ENCODE measurements at regions not wholly inside any gene's neighbourhood (a gene's known extent, or its start where the extent isn't known, plus 50 kb on each side); places are given as distances from the start of the nearest gene placed in this dataset.

GRCh38 chr13:85887406-85887805 is 88.2 kb upstream of the SLITRK6 start:
- FAIRE-seq (no peak), DNase-seq (ENCODE audit: low spot score) (no peak), ATAC-seq (no peak)
- H3K9ac ChIP-seq (ENCODE audit: insufficient read depth, low read depth, low read length), result no peak overlapping the region
- BruUV-seq (replicated peaks), result no TSS peak
- H3K4me1 ChIP-seq (ENCODE audit: insufficient read depth, low read length), result no peaks in the 10 kb centered on the region
- no peaks in the 10 kb centered on the region for H3K79me2 ChIP-seq (ENCODE audit: insufficient read depth, low read length)
- WGBS (ENCODE audit: low lambda C conversion rate), result 0% methylated on average over 1 of the region's 1 CpG
- CTCF ChIA-PET (ENCODE audit: low intra/inter-chr PET ratio, low total read pairs), result no interaction called here
- no peaks in the 10 kb centered on the region for H3K9me3 ChIP-seq (ENCODE audit: low read length)
- H4K20me1 ChIP-seq (ENCODE audit: insufficient read depth, low read length), result no peaks in the 10 kb centered on the region
- in situ Hi-C loops (cut with HindIII; ENCODE audit: extremely low pct_ligation_motif_present, low pct_unique_long_range_greater_than_20kb) (no loop called here), intact Hi-C loops (cut with micrococcal nuclease; ENCODE audit: unreplicated experiment) (no loop called here)
- H3K27me3 ChIP-seq (ENCODE audit: control insufficient read depth in 1 of 2, insufficient read depth in 2 of 2, low read length in 2 of 2), result no peaks in the 10 kb centered on the region
- POLR2A ChIA-PET, result no interaction called here
- no peak for TF ChIP-seq REPIN1 (CRISPR knock-in tag; IDR thresholded peaks at IDR 0.05; ENCODE audit: borderline replicate concordance, low read depth)
- no peak for TF ChIP-seq ZBTB1 (CRISPR knock-in tag; IDR thresholded peaks at IDR 0.05; ENCODE audit: borderline replicate concordance)
- TF ChIP-seq ZKSCAN8 (CRISPR knock-in tag; IDR thresholded peaks at IDR 0.05; ENCODE audit: borderline replicate concordance), result no peak
- no peak for TF ChIP-seq NFE2L2 (IDR thresholded peaks at IDR 0.05; ENCODE audit: low read length)
- no peak for TF ChIP-seq ZNF329 (CRISPR knock-in tag; IDR thresholded peaks at IDR 0.05; ENCODE audit: low read depth)
- TF ChIP-seq TBX2 (CRISPR knock-in tag; IDR thresholded peaks at IDR 0.05; ENCODE audit: borderline replicate concordance), result no peak
- no peak for TF ChIP-seq ZFP37 (CRISPR knock-in tag; IDR thresholded peaks at IDR 0.05; ENCODE audit: borderline replicate concordance)
- TF ChIP-seq KLF15 (CRISPR knock-in tag; IDR thresholded peaks at IDR 0.05; ENCODE audit: borderline replicate concordance), result no peak
- TF ChIP-seq ZNF577 (CRISPR knock-in tag; IDR thresholded peaks at IDR 0.05; ENCODE audit: borderline replicate concordance, low read depth), result no peak
- TF ChIP-seq THRA (CRISPR knock-in tag; IDR thresholded peaks at IDR 0.05; ENCODE audit: borderline replicate concordance), result no peak
- no peak for TF ChIP-seq SCMH1 (CRISPR knock-in tag; IDR thresholded peaks at IDR 0.05; ENCODE audit: borderline replicate concordance)
- TF ChIP-seq MLXIP (CRISPR knock-in tag; IDR thresholded peaks at IDR 0.05; ENCODE audit: borderline replicate concordance), result no peak
- TF ChIP-seq EED (CRISPR knock-in tag; IDR thresholded peaks at IDR 0.05), result no peak
- no peak for TF ChIP-seq MIXL1 (CRISPR knock-in tag; IDR thresholded peaks at IDR 0.05)
- no peak for TF ChIP-seq PREB (CRISPR knock-in tag; IDR thresholded peaks at IDR 0.05)
- no peak for TF ChIP-seq ZNF772 (CRISPR knock-in tag; IDR thresholded peaks at IDR 0.05)
- no peak for TF ChIP-seq ZNF816 (CRISPR knock-in tag; IDR thresholded peaks at IDR 0.05; ENCODE audit: borderline replicate concordance)
- TF ChIP-seq GLI4 (CRISPR knock-in tag; IDR thresholded peaks at IDR 0.05; ENCODE audit: borderline replicate concordance), result no peak
- no peak overlapping the region for H2AFZ ChIP-seq (ENCODE audit: low read length)
- H3K4me3 ChIP-seq (replicated peaks in 1 of 3; ENCODE audit: insufficient read depth in 1 of 3, low read depth in 2 of 3, low read length in 3 of 3), result no peak overlapping the region
- H3K27ac ChIP-seq (ENCODE audit: extremely low read length, insufficient read depth, low read length), result no peak overlapping the region
- H3K36me3 ChIP-seq (replicated peaks in 1 of 2; ENCODE audit: control insufficient read depth in 1 of 2, insufficient read depth in 2 of 2, low read length in 2 of 2), result no peaks in the 10 kb centered on the region
- H3K4me2 ChIP-seq (ENCODE audit: low read depth, low read length), result no peak overlapping the region

Data from HepG2 (cell line).